Uterus (tissue), 3 donors: ENCODE measurements at regions not wholly inside any gene's neighbourhood (a gene's known extent, or its start where the extent isn't known, plus 50 kb on each side); places are given as distances from the start of the nearest gene placed in this dataset.

Experiments used
- DNase-seq, 2 donors: peaks; one replicate each; pipeline ENCODE4 v3.0.0-alpha.2; 2019 to 2020
- H3K27ac ChIP-seq, 2 donors: fragments of 200-600 bp; sonication (generic); 1 replicate in 1 of 2; 2 replicates in 1 of 2; pipeline ENCODE4 v1.5.1; 2016 to 2018
- H3K27me3 ChIP-seq, 2 donors: fragments of 200-600 bp; sonication (generic); one replicate each; pipeline ENCODE4 v1.5.1; 2018 to 2019; ENCODE audit warnings: control low read depth in 1 of 2
- H3K36me3 ChIP-seq, 2 donors: fragments of 200-600 bp; sonication (generic); one replicate each; pipeline ENCODE4 v1.5.1; 2019; ENCODE audit warnings: control low read depth in 1 of 2
- H3K4me1 ChIP-seq, 2 donors: fragments of 200-600 bp; sonication (generic); one replicate each; pipeline ENCODE4 v1.5.1; 2018 to 2019; ENCODE audit warnings: control low read depth in 1 of 2
- H3K4me3 ChIP-seq, 2 donors: fragments of 200-600 bp; sonication (generic); 1 replicate in 1 of 2; 2 replicates in 1 of 2; pipeline ENCODE4 v1.5.1; 2018 to 2019; ENCODE audit warnings: mild to moderate bottlenecking in 1 of 2
- H3K9me3 ChIP-seq, 2 donors: fragments of 200-600 bp; sonication (generic); one replicate each; pipeline ENCODE4 v1.5.1; 2019; ENCODE audit warnings: control low read depth in 1 of 2
- CTCF ChIP-seq, 4 experiments: fragments of 200-600 bp in 2 of 4; fragments of 450-650 bp in 2 of 4; sonication (generic) in 2 of 4; IDR thresholded peaks; one replicate each; pipeline ENCODE4 v1.5.1; 2016 to 2019; ENCODE audit warnings: antibody characterized with exemption in 4 of 4, mild to moderate bottlenecking in 2 of 4, moderate library complexity in 1 of 4
- POLR2A ChIP-seq, 2 donors: fragments of 450-650 bp; IDR thresholded peaks; one replicate each; pipeline ENCODE4 v1.6.1; 2016; ENCODE audit warnings: antibody characterized with exemption in 2 of 2, mild to moderate bottlenecking in 1 of 2, moderate library complexity in 1 of 2
- intact Hi-C: fragments of 100-400 bp; cut with DNase I; formaldehyde crosslinking; loops from one replicate; pipeline ENCODE4 v1.15.1; 2023; ENCODE audit warnings: low total_unique reads
- donor health status: DM: yes; HTN: yes; CAD: no.

- Histone ChIP-seq H3K9me3 (no peaks in the 10 kb centered on the region), H3K27me3 (no peaks in the 10 kb centered on the region), H3K4me1 (no peaks in the 10 kb centered on the region), H3K36me3 (no peaks in the 10 kb centered on the region), H3K4me3 (no peak overlapping the region), H3K27ac (no peak overlapping the region)
- DNase-seq: peak in 1 of 2 donors; percentile 1
- TF ChIP-seq POLR2A (IDR thresholded peaks at IDR 0.05) (no peak), CTCF (IDR thresholded peaks at IDR 0.05) (no peak)
- intact Hi-C loops: loop anchor here (10.0 kb wide), 1 partner anchor 216 kb away; no protein-coding TSS in a partner anchor
Observed at GRCh38 chrX:69068301-69069085, 96.8 kb downstream of the PJA1 start.

GRCh38 chrX:69067841-69068240 lies 97.4 kb downstream of the PJA1 start:
- peak; percentile 2 to 7 for DNase-seq
- H3K9me3 ChIP-seq: no peaks in the 10 kb centered on the region
- TF ChIP-seq POLR2A (IDR thresholded peaks at IDR 0.05): no peak
- H3K4me3 ChIP-seq: no peak overlapping the region
- H3K4me1 ChIP-seq: no peaks in the 10 kb centered on the region
- H3K27ac ChIP-seq: no peak overlapping the region
- H3K36me3 ChIP-seq: no peaks in the 10 kb centered on the region
- intact Hi-C loops: loop anchor here (10.0 kb wide), 1 partner anchor 217 kb away; no protein-coding TSS in a partner anchor
- H3K27me3 ChIP-seq: no peaks in the 10 kb centered on the region

GRCh38 chrX:69066966-69067525 lies 98.2 kb downstream of the PJA1 start:
- no peaks in the 10 kb centered on the region for H3K4me1 ChIP-seq
- no peaks in the 10 kb centered on the region for H3K27me3 ChIP-seq
- intact Hi-C loops: loop anchor here (10.0 kb wide), 1 partner anchor 218 kb away; no protein-coding TSS in a partner anchor
- DNase-seq: peak; percentile 1 to 4
- no peaks in the 10 kb centered on the region for H3K9me3 ChIP-seq
- no peak overlapping the region for H3K4me3 ChIP-seq
- H3K27ac ChIP-seq: no peak overlapping the region
- H3K36me3 ChIP-seq: no peaks in the 10 kb centered on the region
- TF ChIP-seq POLR2A (IDR thresholded peaks at IDR 0.05) (no peak), CTCF (IDR thresholded peaks at IDR 0.05) (no peak)

- Histone ChIP-seq H3K4me1 (no peaks in the 10 kb centered on the region), H3K4me3 (no peak overlapping the region), H3K27ac (no peak overlapping the region), H3K36me3 (no peaks in the 10 kb centered on the region), H3K27me3 (no peaks in the 10 kb centered on the region), H3K9me3 (no peaks in the 10 kb centered on the region)
- no peak for TF ChIP-seq POLR2A (IDR thresholded peaks at IDR 0.05)
- peak in 1 of 2 donors; percentile 3 for DNase-seq
- intact Hi-C loops: loop anchor here (10.0 kb wide), 1 partner anchor 219 kb away; no protein-coding TSS in a partner anchor
Observed at GRCh38 chrX:69066021-69066757, 99.1 kb downstream of the PJA1 start.

- H3K27me3 ChIP-seq: no peaks in the 10 kb centered on the region
- intact Hi-C loops: loop anchor here (10.0 kb wide), 1 partner anchor 219 kb away; no protein-coding TSS in a partner anchor
- TF ChIP-seq POLR2A (IDR thresholded peaks at IDR 0.05): no peak
- TF ChIP-seq CTCF (IDR thresholded peaks at IDR 0.05): no peak
- peak in 1 of 2 donors; percentile 4 for DNase-seq
- H3K27ac ChIP-seq: no peak overlapping the region
- H3K9me3 ChIP-seq: no peaks in the 10 kb centered on the region
- no peaks in the 10 kb centered on the region for H3K36me3 ChIP-seq
- no peak overlapping the region for H3K4me3 ChIP-seq
- no peaks in the 10 kb centered on the region for H3K4me1 ChIP-seq
Observed at GRCh38 chrX:69065451-69065850, 99.8 kb downstream of the PJA1 start.
